Liver (tissue), 7 donors: ENCODE measurements at regions not wholly inside any gene's neighbourhood (a gene's known extent, or its start where the extent isn't known, plus 50 kb on each side); places are given as distances from the start of the nearest gene placed in this dataset.

Source experiments
- DNase-seq: peaks from one replicate; pipeline ENCODE4 v3.0.0-alpha.2; 2017; ENCODE audit warnings: low spot score
- H3K27ac ChIP-seq, 2 donors: one replicate each; pipeline ENCODE4 v1.7.0; 2013; ENCODE audit warnings: inconsistent platforms in 2 of 2, low read length in 2 of 2, control low read depth in 1 of 2, low read depth in 1 of 2, mild to moderate bottlenecking in 1 of 2
- H3K27me3 ChIP-seq, 4 donors: one replicate each; pipeline versions ENCODE4 v1.6.1 to v1.7.0; 2013; ENCODE audit warnings: low read length in 3 of 4, inconsistent platforms in 1 of 4, mild to moderate bottlenecking in 1 of 4, moderate library complexity in 1 of 4; ENCODE audit not compliant: control insufficient read depth in 4 of 4, insufficient read depth in 4 of 4
- H3K36me3 ChIP-seq, 4 donors: one replicate each; pipeline versions ENCODE4 v1.6.1 to v1.7.0; 2013; ENCODE audit warnings: low read length in 3 of 4, mild to moderate bottlenecking in 3 of 4, low read depth in 1 of 4, moderate library complexity in 1 of 4; ENCODE audit not compliant: control insufficient read depth in 4 of 4, insufficient read depth in 3 of 4
- H3K4me1 ChIP-seq, 4 donors: one replicate each; pipeline versions ENCODE4 v1.6.1 to v1.7.0; 2013; ENCODE audit warnings: low read length in 3 of 4, mild to moderate bottlenecking in 3 of 4, moderate library complexity in 1 of 4; ENCODE audit not compliant: control insufficient read depth in 4 of 4, insufficient read depth in 4 of 4
- H3K4me3 ChIP-seq, 3 donors: one replicate each; pipeline versions ENCODE4 v1.6.1 to v1.7.0; 2013; ENCODE audit warnings: low read length in 3 of 3, control low read depth in 1 of 3, low read depth in 1 of 3, mild to moderate bottlenecking in 1 of 3
- H3K9ac ChIP-seq, 2 donors: one replicate each; pipeline ENCODE4 v1.7.0; 2013; ENCODE audit warnings: low read length in 2 of 2, mild to moderate bottlenecking in 2 of 2, moderate library complexity in 2 of 2, control low read depth in 1 of 2, low read depth in 1 of 2
- H3K9me3 ChIP-seq, 4 donors: one replicate each; pipeline versions ENCODE4 v1.6.1 to v1.7.0; 2013; ENCODE audit warnings: low read length in 3 of 4; ENCODE audit not compliant: control insufficient read depth in 4 of 4
- EGR1 ChIP-seq, 2 donors: IDR thresholded peaks; 2 replicates each; pipeline ENCODE4 v1.6.1; 2016 to 2018; ENCODE audit warnings: antibody characterized with exemption in 2 of 2, low read depth in 2 of 2
- FOXA2 ChIP-seq: IDR thresholded peaks from 2 replicates; pipeline ENCODE4 v1.6.1; 2016; ENCODE audit warnings: antibody characterized with exemption
- GABPA ChIP-seq, 2 donors: IDR thresholded peaks in 1 of 2; conservative IDR thresholded peaks in 1 of 2; 2 replicates each; pipeline ENCODE4 v1.6.1; 2016; ENCODE audit warnings: antibody characterized with exemption in 2 of 2, mild to moderate bottlenecking in 1 of 2, moderate library complexity in 1 of 2
- HNF4G ChIP-seq: IDR thresholded peaks from 2 replicates; pipeline ENCODE4 v1.6.1; 2016; ENCODE audit warnings: antibody characterized with exemption
- JUND ChIP-seq, 2 donors: IDR thresholded peaks; 2 replicates each; pipeline ENCODE4 v1.6.1; 2016; ENCODE audit warnings: antibody characterized with exemption in 2 of 2
- NR2F2 ChIP-seq: IDR thresholded peaks from 2 replicates; pipeline ENCODE4 v1.6.1; 2016; ENCODE audit warnings: antibody characterized with exemption
- RAD21 ChIP-seq, 2 donors: IDR thresholded peaks; 2 replicates each; pipeline ENCODE4 v1.6.1; 2016; ENCODE audit warnings: antibody characterized with exemption in 2 of 2, mild to moderate bottlenecking in 2 of 2
- SP1 ChIP-seq: IDR thresholded peaks from 2 replicates; pipeline ENCODE4 v1.6.1; 2018; ENCODE audit warnings: antibody characterized with exemption, mild to moderate bottlenecking
- YY1 ChIP-seq: IDR thresholded peaks from 2 replicates; pipeline ENCODE4 v1.6.1; 2016; ENCODE audit warnings: antibody characterized with exemption, mild to moderate bottlenecking
- WGBS: extraction: QIAGEN DNeasy Blood & Tissue Kit; methylation state at CpG from one replicate; pipeline ENCODE4 v1.1.7; 2013; 5-methylcytosine and 5-hydroxymethylcytosine counted together
- TF ChIP-seq, protein P1 (sequence below): IDR thresholded peaks from 2 replicates; pipeline ENCODE4 v1.6.1; 2016; ENCODE audit warnings: antibody characterized with exemption
- TF ChIP-seq, protein P2 (sequence below): IDR thresholded peaks from 2 replicates; pipeline ENCODE4 v1.6.1; 2016; ENCODE audit warnings: antibody characterized with exemption
- donor health status: healthy.
- donor health status: healthy.
- donor health status: healthy.
- donor health status: healthy.

DNA sequence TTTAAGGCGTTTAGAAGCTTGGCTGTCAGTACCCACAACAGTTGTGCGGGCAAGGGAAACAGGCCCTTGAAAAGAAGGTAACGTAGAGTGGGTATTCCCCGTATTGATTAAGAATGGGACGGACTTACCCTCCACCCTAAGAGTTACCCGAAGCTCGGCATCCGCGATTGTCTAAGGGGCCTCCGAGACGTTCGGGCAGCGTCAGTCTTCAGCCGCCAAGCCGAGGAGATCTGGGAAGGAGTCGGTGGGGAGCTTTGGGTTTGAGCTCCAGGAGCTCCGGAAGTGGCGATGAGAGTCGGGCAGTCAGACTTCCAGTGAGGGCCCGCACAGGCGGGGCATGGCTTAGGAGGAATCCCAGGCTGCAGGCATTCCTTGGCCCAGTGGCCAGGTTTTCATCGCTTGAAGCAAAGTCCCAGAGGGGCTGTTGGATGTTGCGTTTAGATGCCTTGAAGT, 748.2 kb upstream of the ADGRB3 start:
- Histone ChIP-seq H3K36me3 (no peaks in the 10 kb centered on the region), H3K9ac (no peak overlapping the region), H3K4me3 (no peak overlapping the region), H3K27me3 (no peaks in the 10 kb centered on the region), H3K9me3 (peaks cover 0 to 2% (median 0%) of the 10 kb centered on the region in 4 donors), H3K27ac (no peak overlapping the region), H3K4me1 (no peaks in the 10 kb centered on the region)
- no peak for DNase-seq
- TF ChIP-seq SP1 (no peak), RAD21 (IDR thresholded peaks at IDR 0.05) (no peak)
- WGBS: 90% methylated on average over 23 of the region's 23 CpGs

DNA sequence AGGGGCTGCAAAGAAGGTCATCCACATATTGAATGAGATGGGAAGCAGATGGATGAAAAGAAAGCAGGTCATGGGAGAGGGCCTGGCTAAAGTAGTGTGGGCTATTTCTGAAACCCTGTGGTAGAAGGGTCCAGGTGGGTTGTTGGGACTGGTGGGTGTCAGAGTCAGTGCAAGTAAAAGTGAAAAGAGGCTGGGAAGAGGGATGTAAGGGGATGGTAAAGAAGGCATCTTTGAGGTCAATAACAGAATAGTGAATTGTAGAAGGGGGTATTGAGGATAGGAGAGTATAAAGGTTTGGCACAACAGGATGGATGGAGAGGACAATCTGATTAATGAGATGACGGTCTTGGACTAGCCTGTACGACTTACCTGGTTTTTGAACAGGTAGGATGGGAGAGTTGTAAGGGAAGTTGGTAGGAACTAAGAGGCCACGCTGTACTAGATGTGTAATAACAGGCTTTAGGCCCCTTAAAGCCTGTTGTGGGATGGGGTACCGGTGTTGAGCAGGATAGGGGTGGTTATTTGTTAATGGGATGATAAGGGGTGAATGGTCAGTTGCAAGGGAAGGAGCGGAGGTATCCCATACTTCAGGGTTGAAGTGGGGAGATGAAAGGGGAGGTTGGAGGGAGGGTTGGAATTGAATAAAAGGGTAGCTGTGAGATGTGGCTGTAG, 748.9 kb upstream of the ADGRB3 start:
- Histone ChIP-seq H3K9ac (no peak overlapping the region), H3K36me3 (no peaks in the 10 kb centered on the region), H3K27ac (no peak overlapping the region), H3K9me3 (peaks cover 0 to 2% (median 0%) of the 10 kb centered on the region in 4 donors), H3K27me3 (no peaks in the 10 kb centered on the region), H3K4me3 (no peak overlapping the region), H3K4me1 (no peaks in the 10 kb centered on the region)
- DNase-seq: no peak
- no peak for TF ChIP-seq HNF4G
- TF ChIP-seq, protein P1, sequence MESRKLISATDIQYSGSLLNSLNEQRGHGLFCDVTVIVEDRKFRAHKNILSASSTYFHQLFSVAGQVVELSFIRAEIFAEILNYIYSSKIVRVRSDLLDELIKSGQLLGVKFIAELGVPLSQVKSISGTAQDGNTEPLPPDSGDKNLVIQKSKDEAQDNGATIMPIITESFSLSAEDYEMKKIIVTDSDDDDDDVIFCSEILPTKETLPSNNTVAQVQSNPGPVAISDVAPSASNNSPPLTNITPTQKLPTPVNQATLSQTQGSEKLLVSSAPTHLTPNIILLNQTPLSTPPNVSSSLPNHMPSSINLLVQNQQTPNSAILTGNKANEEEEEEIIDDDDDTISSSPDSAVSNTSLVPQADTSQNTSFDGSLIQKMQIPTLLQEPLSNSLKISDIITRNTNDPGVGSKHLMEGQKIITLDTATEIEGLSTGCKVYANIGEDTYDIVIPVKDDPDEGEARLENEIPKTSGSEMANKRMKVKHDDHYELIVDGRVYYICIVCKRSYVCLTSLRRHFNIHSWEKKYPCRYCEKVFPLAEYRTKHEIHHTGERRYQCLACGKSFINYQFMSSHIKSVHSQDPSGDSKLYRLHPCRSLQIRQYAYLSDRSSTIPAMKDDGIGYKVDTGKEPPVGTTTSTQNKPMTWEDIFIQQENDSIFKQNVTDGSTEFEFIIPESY: no peak
- no peak for TF ChIP-seq FOXA2
- no peak for TF ChIP-seq GABPA (IDR thresholded peaks at IDR 0.05 in 1 of 2, conservative IDR thresholded peaks at IDR 0.05 in 1 of 2)
- TF ChIP-seq JUND (IDR thresholded peaks at IDR 0.05): no peak
- TF ChIP-seq RAD21 (IDR thresholded peaks at IDR 0.05): no peak
- no peak for TF ChIP-seq SP1
- TF ChIP-seq, protein P2, sequence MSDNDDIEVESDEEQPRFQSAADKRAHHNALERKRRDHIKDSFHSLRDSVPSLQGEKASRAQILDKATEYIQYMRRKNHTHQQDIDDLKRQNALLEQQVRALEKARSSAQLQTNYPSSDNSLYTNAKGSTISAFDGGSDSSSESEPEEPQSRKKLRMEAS: no peak
- 74% methylated on average over 5 of the region's 5 CpGs for WGBS

DNA sequence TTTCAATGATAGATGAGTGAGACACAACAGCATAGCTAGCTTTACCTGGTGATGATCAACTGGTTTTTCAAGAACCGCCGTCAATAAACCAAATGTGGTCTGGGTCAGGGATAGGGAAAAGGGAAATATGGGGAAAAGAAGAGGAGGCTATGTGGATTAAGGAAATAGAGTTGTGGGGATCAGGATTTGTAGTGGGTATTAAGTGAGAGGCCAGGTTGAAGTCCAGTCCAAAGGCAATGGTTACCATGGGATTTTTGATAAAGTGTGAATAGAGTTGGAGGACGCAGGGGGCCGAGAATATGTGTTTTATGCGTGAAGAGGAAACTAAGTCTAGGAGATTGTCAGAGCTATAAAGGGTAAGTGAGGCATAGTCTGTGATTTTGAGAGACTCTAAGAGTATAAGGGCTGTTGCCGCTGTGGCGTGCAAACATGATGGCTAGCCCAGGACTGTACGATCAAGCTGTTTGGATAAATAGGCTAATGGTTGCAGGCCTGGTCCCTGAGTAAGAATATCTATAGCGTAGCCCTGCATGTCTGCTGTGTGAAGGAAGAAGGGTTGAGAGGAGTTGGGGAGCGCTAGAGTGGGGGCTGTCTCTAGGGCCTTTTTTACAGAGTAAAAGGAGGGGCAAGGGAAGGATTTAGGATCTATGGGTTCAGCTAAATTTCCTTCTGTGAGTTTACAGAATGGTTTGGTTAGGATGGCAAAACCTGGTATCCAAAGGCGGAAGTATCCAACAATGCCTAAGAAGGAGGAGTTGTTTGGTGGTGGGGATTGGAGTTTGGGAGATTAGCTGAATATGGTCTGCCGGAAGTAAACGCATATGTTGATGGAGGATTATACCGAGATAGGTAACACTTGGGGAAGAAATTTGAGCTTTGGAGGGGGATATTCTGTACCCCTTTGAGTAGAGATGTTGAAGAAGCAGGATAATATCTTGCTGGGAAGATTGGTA, 749.7 kb upstream of the ADGRB3 start:
- no peak overlapping the region for H3K27ac ChIP-seq
- H3K4me1 ChIP-seq: no peaks in the 10 kb centered on the region
- TF ChIP-seq NR2F2: no peak
- TF ChIP-seq FOXA2: no peak
- no peak for TF ChIP-seq EGR1 (IDR thresholded peaks at IDR 0.05; ENCODE audit: low read depth in 2 of 2)
- TF ChIP-seq YY1: no peak
- peaks cover 0 to 2% (median 0%) of the 10 kb centered on the region in 4 donors for H3K9me3 ChIP-seq
- no peaks in the 10 kb centered on the region for H3K27me3 ChIP-seq
- DNase-seq: no peak
- WGBS: 87% methylated on average over 14 of the region's 14 CpGs
- H3K4me3 ChIP-seq: no peak overlapping the region
- no peak overlapping the region for H3K9ac ChIP-seq
- H3K36me3 ChIP-seq: no peaks in the 10 kb centered on the region
